H1 (cell line): ENCODE measurements at regions not wholly inside any gene's neighbourhood (a gene's known extent, or its start where the extent isn't known, plus 50 kb on each side); places are given as distances from the start of the nearest gene placed in this dataset.

ENCODE experiments used
- CEBPB ChIP-seq: IDR thresholded peaks from 2 replicates; pipeline ENCODE4 v1.6.1; 2012; ENCODE audit warnings: low read depth, low read length
- JUN ChIP-seq: IDR thresholded peaks from 2 replicates; pipeline ENCODE4 v1.6.1; 2011; ENCODE audit warnings: low read depth, mild to moderate bottlenecking, improper control_type of control experiment, low read length
- PHF8 ChIP-seq: fragments of 200-600 bp; sonication (generic); conservative IDR thresholded peaks from 2 replicates; pipeline ENCODE4 v1.7.1; 2012; ENCODE audit warnings: low read depth, mild to moderate bottlenecking, inconsistent platforms, low read length, moderate library complexity
- POLR2A ChIP-seq, 2 experiments: IDR thresholded peaks; 1 replicate in 1 of 2; 2 replicates in 1 of 2; pipeline ENCODE4 v1.6.1; 2011; ENCODE audit warnings: low read depth in 2 of 2, low read length in 2 of 2, mild to moderate bottlenecking in 2 of 2; ENCODE audit errors: control extremely low read depth in 1 of 2
- POLR2AphosphoS5 ChIP-seq: IDR thresholded peaks from 2 replicates; pipeline ENCODE4 v1.6.1; 2011; ENCODE audit warnings: low read depth, low read length
- TCF12 ChIP-seq: IDR thresholded peaks from 2 replicates; pipeline ENCODE4 v1.6.1; 2011; ENCODE audit warnings: low read depth, mild to moderate bottlenecking, low read length
- TF ChIP-seq, protein P1 (sequence below), 3 experiments: IDR thresholded peaks; 1 replicate in 2 of 3; 2 replicates in 1 of 3; pipeline versions ENCODE4 v1.5.1 to v1.6.1; 2011; ENCODE audit warnings: low read length in 3 of 3, mild to moderate bottlenecking in 3 of 3, inconsistent platforms in 2 of 3, low read depth in 1 of 3, moderate library complexity in 1 of 3; ENCODE audit not compliant: insufficient read depth in 1 of 3; ENCODE audit errors: control extremely low read depth in 1 of 3

DNA sequence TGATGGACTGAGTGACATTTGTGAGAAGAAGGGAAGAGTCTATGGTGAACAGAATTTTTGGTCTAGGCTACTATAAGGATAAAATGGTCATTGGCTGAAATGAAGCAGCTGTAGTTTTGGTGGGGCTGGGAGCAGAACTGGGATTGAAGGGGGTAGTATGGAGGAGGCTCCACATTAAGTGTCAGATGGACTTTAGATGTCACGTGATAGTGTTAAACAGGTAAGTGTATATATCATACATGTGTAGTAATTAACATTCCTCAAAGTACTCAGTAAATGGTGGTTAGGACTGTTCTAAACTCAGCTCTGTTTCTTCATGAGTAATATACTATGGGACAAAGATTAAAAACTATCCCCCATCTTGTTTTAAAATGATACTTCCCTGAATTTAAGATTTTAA, 947.9 kb downstream of the PDHA2 start:
- TF ChIP-seq, protein P1, sequence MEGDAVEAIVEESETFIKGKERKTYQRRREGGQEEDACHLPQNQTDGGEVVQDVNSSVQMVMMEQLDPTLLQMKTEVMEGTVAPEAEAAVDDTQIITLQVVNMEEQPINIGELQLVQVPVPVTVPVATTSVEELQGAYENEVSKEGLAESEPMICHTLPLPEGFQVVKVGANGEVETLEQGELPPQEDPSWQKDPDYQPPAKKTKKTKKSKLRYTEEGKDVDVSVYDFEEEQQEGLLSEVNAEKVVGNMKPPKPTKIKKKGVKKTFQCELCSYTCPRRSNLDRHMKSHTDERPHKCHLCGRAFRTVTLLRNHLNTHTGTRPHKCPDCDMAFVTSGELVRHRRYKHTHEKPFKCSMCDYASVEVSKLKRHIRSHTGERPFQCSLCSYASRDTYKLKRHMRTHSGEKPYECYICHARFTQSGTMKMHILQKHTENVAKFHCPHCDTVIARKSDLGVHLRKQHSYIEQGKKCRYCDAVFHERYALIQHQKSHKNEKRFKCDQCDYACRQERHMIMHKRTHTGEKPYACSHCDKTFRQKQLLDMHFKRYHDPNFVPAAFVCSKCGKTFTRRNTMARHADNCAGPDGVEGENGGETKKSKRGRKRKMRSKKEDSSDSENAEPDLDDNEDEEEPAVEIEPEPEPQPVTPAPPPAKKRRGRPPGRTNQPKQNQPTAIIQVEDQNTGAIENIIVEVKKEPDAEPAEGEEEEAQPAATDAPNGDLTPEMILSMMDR (IDR thresholded peaks at IDR 0.05; ENCODE audit: control extremely low read depth in 1 of 3, insufficient read depth in 1 of 3, low read depth in 1 of 3, low read length in 3 of 3) = no peak
- no peak for TF ChIP-seq TCF12
- no peak for TF ChIP-seq POLR2AphosphoS5
- TF ChIP-seq CEBPB = no peak
- TF ChIP-seq POLR2A (IDR thresholded peaks at IDR 0.05; ENCODE audit: control extremely low read depth in 1 of 2, low read depth in 2 of 2, low read length in 2 of 2) = no peak
- no peak for TF ChIP-seq PHF8
- TF ChIP-seq JUN = no peak
